Fibroblast of lung (primary cell): ENCODE measurements at regions not wholly inside any gene's neighbourhood (a gene's known extent, or its start where the extent isn't known, plus 50 kb on each side); places are given as distances from the start of the nearest gene placed in this dataset.

Experiments used
- EZH2 ChIP-seq: IDR thresholded peaks from 2 replicates; pipeline ENCODE4 v1.5.1; 2012; ENCODE audit warnings: low read length, control low read depth, mild to moderate bottlenecking; ENCODE audit errors: missing control alignments
- TF ChIP-seq, protein P1 (sequence below), 2 donors: IDR thresholded peaks in 1 of 2; conservative IDR thresholded peaks in 1 of 2; 1 replicate in 1 of 2; 2 replicates in 1 of 2; pipeline ENCODE4 v1.5.1; 2011 to 2012; ENCODE audit warnings: low read length in 2 of 2, control low read depth in 1 of 2, inconsistent platforms in 1 of 2, low read depth in 1 of 2, mild to moderate bottlenecking in 1 of 2

- TF ChIP-seq, protein P1, sequence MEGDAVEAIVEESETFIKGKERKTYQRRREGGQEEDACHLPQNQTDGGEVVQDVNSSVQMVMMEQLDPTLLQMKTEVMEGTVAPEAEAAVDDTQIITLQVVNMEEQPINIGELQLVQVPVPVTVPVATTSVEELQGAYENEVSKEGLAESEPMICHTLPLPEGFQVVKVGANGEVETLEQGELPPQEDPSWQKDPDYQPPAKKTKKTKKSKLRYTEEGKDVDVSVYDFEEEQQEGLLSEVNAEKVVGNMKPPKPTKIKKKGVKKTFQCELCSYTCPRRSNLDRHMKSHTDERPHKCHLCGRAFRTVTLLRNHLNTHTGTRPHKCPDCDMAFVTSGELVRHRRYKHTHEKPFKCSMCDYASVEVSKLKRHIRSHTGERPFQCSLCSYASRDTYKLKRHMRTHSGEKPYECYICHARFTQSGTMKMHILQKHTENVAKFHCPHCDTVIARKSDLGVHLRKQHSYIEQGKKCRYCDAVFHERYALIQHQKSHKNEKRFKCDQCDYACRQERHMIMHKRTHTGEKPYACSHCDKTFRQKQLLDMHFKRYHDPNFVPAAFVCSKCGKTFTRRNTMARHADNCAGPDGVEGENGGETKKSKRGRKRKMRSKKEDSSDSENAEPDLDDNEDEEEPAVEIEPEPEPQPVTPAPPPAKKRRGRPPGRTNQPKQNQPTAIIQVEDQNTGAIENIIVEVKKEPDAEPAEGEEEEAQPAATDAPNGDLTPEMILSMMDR (conservative IDR thresholded peaks at IDR 0.05 in 1 of 2, IDR thresholded peaks at IDR 0.05 in 1 of 2; ENCODE audit: low read depth in 1 of 2, low read length in 2 of 2), result no peak
- no peak for TF ChIP-seq EZH2
These were observed 117.4 kb upstream of the GNAI1 start for GRCh38 chr7:80017101-80017698.
